ENCODE measurements at regions not wholly inside any gene's neighbourhood (a gene's known extent, or its start where the extent isn't known, plus 50 kb on each side); places are given as distances from the start of the nearest gene placed in this dataset.

DNA sequence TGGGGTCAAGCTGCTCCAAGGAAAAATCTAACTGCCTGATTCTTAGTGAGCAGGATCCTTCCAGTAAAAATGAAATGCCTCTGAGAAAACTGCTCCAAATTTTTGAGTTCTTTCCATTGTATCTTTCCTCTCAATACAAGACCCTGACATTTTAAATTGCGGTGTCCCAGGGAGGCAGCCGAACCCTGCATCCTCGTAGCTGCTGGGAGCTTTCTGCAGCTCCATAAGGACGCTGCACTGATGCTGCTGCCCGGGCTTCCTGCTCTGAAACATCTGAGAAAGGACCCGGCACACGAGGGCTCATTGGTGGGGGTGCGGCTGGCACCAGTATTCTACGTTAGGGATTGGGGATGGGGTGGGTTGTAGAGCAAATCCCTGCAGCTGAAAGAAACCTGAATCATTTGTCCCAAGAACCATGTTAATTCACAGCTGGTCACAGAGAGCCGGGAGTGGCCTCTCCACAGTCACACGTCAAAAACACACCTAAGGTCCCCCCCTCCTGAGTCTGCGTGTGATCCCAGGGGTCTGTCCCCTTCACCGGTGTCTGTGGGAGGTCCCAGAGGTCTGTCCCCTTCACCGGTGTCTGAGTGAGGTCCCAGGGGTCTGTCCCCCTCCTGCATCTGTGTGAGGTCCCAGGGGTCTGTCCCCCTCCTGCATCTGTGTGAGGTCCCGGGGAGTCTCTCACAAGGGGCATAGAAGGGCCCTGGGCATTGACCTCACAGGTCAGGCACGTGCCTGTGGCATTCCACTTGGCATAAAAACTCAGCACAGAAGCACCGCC, 63.4 kb upstream of the ZNF354B start:
- Histone ChIP-seq H3K4me3 (no peak overlapping the region), H3K27me3 (peaks cover 0 to 17% (median 0%) of the 10 kb centered on the region in 4 donors), H3K4me1 (no peaks in the 10 kb centered on the region), H3K9me3 (no peaks in the 10 kb centered on the region), H3K27ac (replicated peaks in 1 of 4) (no peak overlapping the region), H3K36me3 (no peaks in the 10 kb centered on the region)
- WGBS, result 74% methylated on average over 17 of the region's 17 CpGs
- DNase-seq (ENCODE audit: extremely low spot score), result no peak
- TF ChIP-seq POLR2AphosphoS5 (IDR thresholded peaks at IDR 0.05) (no peak), EP300 (IDR thresholded peaks at IDR 0.05) (no peak), POLR2A (IDR thresholded peaks at IDR 0.05; ENCODE audit: low read depth) (no peak)
- TF ChIP-seq, protein P1, sequence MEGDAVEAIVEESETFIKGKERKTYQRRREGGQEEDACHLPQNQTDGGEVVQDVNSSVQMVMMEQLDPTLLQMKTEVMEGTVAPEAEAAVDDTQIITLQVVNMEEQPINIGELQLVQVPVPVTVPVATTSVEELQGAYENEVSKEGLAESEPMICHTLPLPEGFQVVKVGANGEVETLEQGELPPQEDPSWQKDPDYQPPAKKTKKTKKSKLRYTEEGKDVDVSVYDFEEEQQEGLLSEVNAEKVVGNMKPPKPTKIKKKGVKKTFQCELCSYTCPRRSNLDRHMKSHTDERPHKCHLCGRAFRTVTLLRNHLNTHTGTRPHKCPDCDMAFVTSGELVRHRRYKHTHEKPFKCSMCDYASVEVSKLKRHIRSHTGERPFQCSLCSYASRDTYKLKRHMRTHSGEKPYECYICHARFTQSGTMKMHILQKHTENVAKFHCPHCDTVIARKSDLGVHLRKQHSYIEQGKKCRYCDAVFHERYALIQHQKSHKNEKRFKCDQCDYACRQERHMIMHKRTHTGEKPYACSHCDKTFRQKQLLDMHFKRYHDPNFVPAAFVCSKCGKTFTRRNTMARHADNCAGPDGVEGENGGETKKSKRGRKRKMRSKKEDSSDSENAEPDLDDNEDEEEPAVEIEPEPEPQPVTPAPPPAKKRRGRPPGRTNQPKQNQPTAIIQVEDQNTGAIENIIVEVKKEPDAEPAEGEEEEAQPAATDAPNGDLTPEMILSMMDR (IDR thresholded peaks at IDR 0.05), result no peak
- intact Hi-C loops (cut with DNase I), result no loop called here

DNA sequence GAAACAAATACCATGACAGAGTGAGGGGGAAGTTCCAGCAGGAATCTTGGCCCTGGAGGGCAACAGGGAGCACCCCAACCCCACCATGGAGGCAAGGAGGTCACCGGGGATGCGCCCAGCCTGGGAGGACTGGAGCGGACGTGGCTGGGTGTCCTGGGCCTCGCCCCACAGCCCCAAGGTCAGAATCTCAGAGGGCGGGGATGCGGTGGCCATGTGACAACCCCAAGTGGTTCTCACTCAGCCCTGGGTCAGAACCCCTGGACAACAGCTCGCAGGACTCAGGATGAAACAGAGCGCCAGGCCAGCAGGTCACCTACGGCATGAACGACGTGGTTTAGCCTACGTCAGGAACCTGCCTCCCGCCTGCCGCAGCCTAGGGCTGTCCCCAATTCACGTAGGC, 64.0 kb upstream of the ZNF354A start:
- 91% methylated on average over 9 of the region's 16 CpGs for WGBS
- intact Hi-C loops (cut with DNase I), result no loop called here

DNA sequence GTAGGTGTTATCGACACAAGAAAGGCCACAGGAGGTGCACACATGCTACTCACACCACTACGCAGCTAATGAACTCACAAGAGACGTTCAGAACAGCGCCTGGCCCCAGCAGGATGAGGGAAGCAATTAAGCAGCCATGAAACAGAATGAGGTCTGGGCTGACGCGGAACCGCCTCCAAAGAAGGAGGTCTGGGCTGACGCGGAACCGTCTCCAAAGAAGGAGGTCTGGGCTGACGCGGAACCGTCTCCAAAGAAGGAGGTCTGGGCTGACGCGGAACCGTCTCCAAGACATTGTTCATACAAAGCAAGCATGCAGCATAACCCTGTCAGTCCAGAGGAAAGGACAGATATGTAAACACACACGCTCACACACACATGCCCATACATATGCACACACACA, 63.2 kb upstream of the ZNF354A start:
- DNase-seq (ENCODE audit: extremely low spot score), result no peak
- intact Hi-C loops (cut with DNase I), result no loop called here
- H3K36me3 ChIP-seq, result no peaks in the 10 kb centered on the region
- no peaks in the 10 kb centered on the region for H3K4me1 ChIP-seq
- 82% methylated on average over 13 of the region's 17 CpGs for WGBS
- H3K4me3 ChIP-seq, result no peak overlapping the region
- peaks cover 0 to 12% (median 0%) of the 10 kb centered on the region in 4 donors for H3K27me3 ChIP-seq
- H3K9me3 ChIP-seq, result no peaks in the 10 kb centered on the region
- no peak overlapping the region for H3K27ac ChIP-seq (replicated peaks in 1 of 4)
- TF ChIP-seq POLR2A (IDR thresholded peaks at IDR 0.05; ENCODE audit: low read depth) (no peak), EP300 (IDR thresholded peaks at IDR 0.05) (no peak), POLR2AphosphoS5 (IDR thresholded peaks at IDR 0.05) (no peak)
- TF ChIP-seq, protein P1 (IDR thresholded peaks at IDR 0.05), result no peak

More for the DNA sequence above, 64.0 kb upstream of the ZNF354A start:
- no peaks in the 10 kb centered on the region for H3K4me1 ChIP-seq
- no peaks in the 10 kb centered on the region for H3K36me3 ChIP-seq
- H3K27ac ChIP-seq (replicated peaks in 1 of 4), result no peak overlapping the region
- H3K9me3 ChIP-seq, result no peaks in the 10 kb centered on the region
- H3K27me3 ChIP-seq, result peaks cover 0 to 12% (median 0%) of the 10 kb centered on the region in 4 donors
- H3K4me3 ChIP-seq, result no peak overlapping the region
- no peak for DNase-seq (ENCODE audit: extremely low spot score)
- TF ChIP-seq POLR2AphosphoS5 (IDR thresholded peaks at IDR 0.05) (no peak), POLR2A (IDR thresholded peaks at IDR 0.05; ENCODE audit: low read depth) (no peak), EP300 (IDR thresholded peaks at IDR 0.05) (no peak)
- TF ChIP-seq, protein P1 (IDR thresholded peaks at IDR 0.05), result no peak

DNA sequence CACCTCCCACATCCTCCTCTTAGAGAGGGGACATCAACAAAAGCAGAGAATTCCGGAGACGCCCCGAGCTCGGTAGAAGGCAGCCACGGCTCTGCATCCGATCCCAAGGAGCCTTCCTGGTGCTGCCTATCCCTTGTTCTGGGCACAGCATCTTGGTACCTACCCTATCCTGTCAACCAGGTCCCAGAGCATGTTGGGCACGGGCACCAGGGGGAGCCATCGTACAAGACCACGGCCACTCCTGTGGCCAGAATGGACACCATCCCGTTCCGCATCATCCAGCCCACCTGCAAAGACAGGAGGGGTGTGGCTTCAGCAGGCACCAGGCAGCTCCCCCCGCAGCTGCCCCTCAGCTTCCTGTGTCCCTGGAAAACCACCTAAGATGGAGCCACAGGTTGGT, 62.7 kb upstream of the ZNF354A start:
- DNase-seq (ENCODE audit: extremely low spot score), result no peak
- intact Hi-C loops (cut with DNase I), result no loop called here
- TF ChIP-seq POLR2A (IDR thresholded peaks at IDR 0.05; ENCODE audit: low read depth) (no peak), POLR2AphosphoS5 (IDR thresholded peaks at IDR 0.05) (no peak)
- TF ChIP-seq, protein P1 (IDR thresholded peaks at IDR 0.05), result peak; percentile 17 to 21 (median 20)
- 67% methylated on average over 11 of the region's 12 CpGs for WGBS
- Histone ChIP-seq H3K27ac (replicated peaks in 1 of 4) (no peak overlapping the region), H3K4me3 (no peak overlapping the region), H3K36me3 (no peaks in the 10 kb centered on the region), H3K27me3 (peaks cover 0 to 12% (median 0%) of the 10 kb centered on the region in 4 donors), H3K9me3 (no peaks in the 10 kb centered on the region), H3K4me1 (no peaks in the 10 kb centered on the region)

All from esophagus muscularis mucosa (tissue), 4 donors.